ENCODE measurements at regions not wholly inside any gene's neighbourhood (a gene's known extent, or its start where the extent isn't known, plus 50 kb on each side); places are given as distances from the start of the nearest gene placed in this dataset.

DNA sequence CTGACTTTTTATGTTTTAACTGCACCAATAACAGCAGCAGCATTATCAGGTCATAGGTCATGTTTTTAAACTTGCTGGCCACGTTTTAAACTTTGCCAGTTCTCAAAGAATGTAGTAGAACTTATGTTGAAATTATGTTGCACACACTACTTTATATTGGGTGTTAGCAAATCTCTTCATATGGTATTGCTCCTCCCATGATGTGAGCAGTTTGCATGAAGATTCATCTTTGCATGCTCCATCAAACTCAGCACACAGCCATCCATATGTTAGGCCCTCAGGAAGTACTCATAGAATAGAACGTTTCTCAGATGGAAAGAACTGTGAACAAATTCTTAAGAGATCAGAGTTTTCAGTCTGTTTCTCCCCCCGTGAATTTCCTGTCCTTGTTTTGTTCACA lies 128.6 kb upstream of the MAP9 start:
- Histone ChIP-seq H4K20me1 (ENCODE audit: control insufficient read depth, extremely low read depth, insufficient read depth, low read length) (no peaks in the 10 kb centered on the region), H3K4me1 (ENCODE audit: control insufficient read depth, extremely low read depth, insufficient read depth, low read length) (no peaks in the 10 kb centered on the region), H3K27ac (ENCODE audit: control insufficient read depth, insufficient read depth, low read length) (no peak overlapping the region), H3K9ac (ENCODE audit: control insufficient read depth, extremely low read depth, insufficient read depth, low read length) (no peak overlapping the region), H3K36me3 (ENCODE audit: control insufficient read depth in 2 of 2, extremely low read depth in 1 of 2, insufficient read depth in 2 of 2, low read length in 2 of 2) (no peaks in the 10 kb centered on the region), H3K79me2 (ENCODE audit: control insufficient read depth, insufficient read depth, low read length) (no peaks in the 10 kb centered on the region), H3K9me1 (ENCODE audit: control insufficient read depth, extremely low read depth, insufficient read depth, low read length) (no peaks in the 10 kb centered on the region), H2AFZ (ENCODE audit: control insufficient read depth, low read length) (no peak overlapping the region), H3K9me3 (ENCODE audit: control insufficient read depth, low read depth, low read length) (no peaks in the 10 kb centered on the region), H3K4me2 (ENCODE audit: control insufficient read depth, extremely low read depth, insufficient read depth, low read depth, low read length) (no peak overlapping the region), H3K4me3 (ENCODE audit: control insufficient read depth in 2 of 3, extremely low read depth in 1 of 3, insufficient read depth in 2 of 3, low read depth in 1 of 3, low read length in 3 of 3) (no peak overlapping the region), H3K27me3 (ENCODE audit: control insufficient read depth, extremely low read depth, insufficient read depth, low read length) (no peaks in the 10 kb centered on the region)
- TF ChIP-seq, protein P1, sequence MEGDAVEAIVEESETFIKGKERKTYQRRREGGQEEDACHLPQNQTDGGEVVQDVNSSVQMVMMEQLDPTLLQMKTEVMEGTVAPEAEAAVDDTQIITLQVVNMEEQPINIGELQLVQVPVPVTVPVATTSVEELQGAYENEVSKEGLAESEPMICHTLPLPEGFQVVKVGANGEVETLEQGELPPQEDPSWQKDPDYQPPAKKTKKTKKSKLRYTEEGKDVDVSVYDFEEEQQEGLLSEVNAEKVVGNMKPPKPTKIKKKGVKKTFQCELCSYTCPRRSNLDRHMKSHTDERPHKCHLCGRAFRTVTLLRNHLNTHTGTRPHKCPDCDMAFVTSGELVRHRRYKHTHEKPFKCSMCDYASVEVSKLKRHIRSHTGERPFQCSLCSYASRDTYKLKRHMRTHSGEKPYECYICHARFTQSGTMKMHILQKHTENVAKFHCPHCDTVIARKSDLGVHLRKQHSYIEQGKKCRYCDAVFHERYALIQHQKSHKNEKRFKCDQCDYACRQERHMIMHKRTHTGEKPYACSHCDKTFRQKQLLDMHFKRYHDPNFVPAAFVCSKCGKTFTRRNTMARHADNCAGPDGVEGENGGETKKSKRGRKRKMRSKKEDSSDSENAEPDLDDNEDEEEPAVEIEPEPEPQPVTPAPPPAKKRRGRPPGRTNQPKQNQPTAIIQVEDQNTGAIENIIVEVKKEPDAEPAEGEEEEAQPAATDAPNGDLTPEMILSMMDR (optimal IDR thresholded peaks at IDR 0.05 in 1 of 3, IDR thresholded peaks at IDR 0.05 in 1 of 3, conservative IDR thresholded peaks at IDR 0.05 in 1 of 3; ENCODE audit: extremely low read depth in 1 of 3, insufficient read depth in 2 of 3, low read length in 3 of 3): no peak
- no peak for TF ChIP-seq EZH2 (IDR thresholded peaks at IDR 0.05; ENCODE audit: low read length)
- DNase-seq (ENCODE audit: low read depth, low spot score): no peak
- dilution Hi-C loops (cut with MboI; ENCODE audit: extremely low pct_ligation_motif_present, low sequenced_read_pairs): no loop called here
- no peak for FAIRE-seq

DNA sequence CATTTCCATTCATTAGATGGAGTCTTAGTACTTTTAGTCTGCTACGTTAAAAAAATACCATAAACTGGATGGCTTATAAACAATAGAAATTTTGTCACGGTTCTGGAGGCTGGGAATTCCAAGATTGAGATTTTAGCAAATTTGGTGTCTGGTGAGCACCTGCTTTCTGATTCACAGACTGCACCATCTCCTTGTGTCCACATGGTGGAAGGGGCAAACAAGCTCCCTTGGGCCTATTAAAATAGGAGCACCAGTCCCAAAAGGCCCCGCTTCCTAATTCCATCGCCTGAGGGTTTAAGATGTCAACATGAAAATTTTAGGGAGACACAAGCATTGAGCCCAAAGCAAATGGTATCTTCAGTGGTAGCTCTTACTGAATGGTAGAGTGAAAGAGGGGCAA lies 120.5 kb upstream of the MAP9 start:
- no peak overlapping the region for H3K4me3 ChIP-seq (ENCODE audit: control insufficient read depth in 2 of 3, extremely low read depth in 1 of 3, insufficient read depth in 2 of 3, low read depth in 1 of 3, low read length in 3 of 3)

More for the DNA sequence above, 120.5 kb upstream of the MAP9 start:
- no peak for DNase-seq (ENCODE audit: low read depth, low spot score)
- H3K79me2 ChIP-seq (ENCODE audit: control insufficient read depth, insufficient read depth, low read length): no peaks in the 10 kb centered on the region
- no peak overlapping the region for H3K9ac ChIP-seq (ENCODE audit: control insufficient read depth, extremely low read depth, insufficient read depth, low read length)
- no peaks in the 10 kb centered on the region for H3K9me3 ChIP-seq (ENCODE audit: control insufficient read depth, low read depth, low read length)
- dilution Hi-C loops (cut with MboI; ENCODE audit: extremely low pct_ligation_motif_present, low sequenced_read_pairs): no loop called here
- no peaks in the 10 kb centered on the region for H3K27me3 ChIP-seq (ENCODE audit: control insufficient read depth, extremely low read depth, insufficient read depth, low read length)
- H3K9me1 ChIP-seq (ENCODE audit: control insufficient read depth, extremely low read depth, insufficient read depth, low read length): no peaks in the 10 kb centered on the region
- H3K36me3 ChIP-seq (ENCODE audit: control insufficient read depth in 2 of 2, extremely low read depth in 1 of 2, insufficient read depth in 2 of 2, low read length in 2 of 2): no peaks in the 10 kb centered on the region
- H3K27ac ChIP-seq (ENCODE audit: control insufficient read depth, insufficient read depth, low read length): no peak overlapping the region
- FAIRE-seq: no peak
- H3K4me1 ChIP-seq (ENCODE audit: control insufficient read depth, extremely low read depth, insufficient read depth, low read length): no peaks in the 10 kb centered on the region
- TF ChIP-seq EZH2 (IDR thresholded peaks at IDR 0.05; ENCODE audit: low read length): no peak
- TF ChIP-seq, protein P1 (optimal IDR thresholded peaks at IDR 0.05 in 1 of 3, IDR thresholded peaks at IDR 0.05 in 1 of 3, conservative IDR thresholded peaks at IDR 0.05 in 1 of 3; ENCODE audit: extremely low read depth in 1 of 3, insufficient read depth in 2 of 3, low read length in 3 of 3): no peak
- H3K4me2 ChIP-seq (ENCODE audit: control insufficient read depth, extremely low read depth, insufficient read depth, low read depth, low read length): no peak overlapping the region
- H4K20me1 ChIP-seq (ENCODE audit: control insufficient read depth, extremely low read depth, insufficient read depth, low read length): no peaks in the 10 kb centered on the region
- H2AFZ ChIP-seq (ENCODE audit: control insufficient read depth, low read length): no peak overlapping the region
